MM.1S (cell line): ENCODE measurements at regions not wholly inside any gene's neighbourhood (a gene's known extent, or its start where the extent isn't known, plus 50 kb on each side); places are given as distances from the start of the nearest gene placed in this dataset.

ENCODE experiments used
- DNase-seq: peaks from one replicate; pipeline ENCODE4 v3.0.0-alpha.2; 2015
- H2AFZ ChIP-seq: fragments of 300-600 bp; sonication (generic); 2 replicates; pipeline ENCODE4 v1.6.0; 2016; ENCODE audit warnings: antibody characterized with exemption, low read length
- H3F3A ChIP-seq: fragments of 300-600 bp; sonication (generic); 2 replicates; pipeline ENCODE4 v1.6.1; 2016; ENCODE audit warnings: mild to moderate bottlenecking, antibody characterized with exemption, low read length, moderate library complexity, mixed read lengths; ENCODE audit not compliant: insufficient read depth
- H3K27ac ChIP-seq: fragments of 300-600 bp; sonication (generic); 2 replicates; pipeline ENCODE4 v1.5.1; 2016; ENCODE audit warnings: mild to moderate bottlenecking, low read length
- H3K27me3 ChIP-seq: fragments of 300-600 bp; sonication (generic); replicated peaks from 2 replicates; pipeline ENCODE4 v1.6.0; 2016; ENCODE audit warnings: low read length; ENCODE audit not compliant: insufficient read depth
- H3K36me3 ChIP-seq: fragments of 300-600 bp; sonication (generic); replicated peaks from 2 replicates; pipeline ENCODE4 v1.6.1; 2016; ENCODE audit warnings: mild to moderate bottlenecking, low read length, mixed read lengths; ENCODE audit not compliant: insufficient read depth
- H3K4me1 ChIP-seq: fragments of 300-600 bp; sonication (generic); 2 replicates; pipeline ENCODE4 v1.6.1; 2016; ENCODE audit warnings: low read length, mixed read lengths
- H3K4me2 ChIP-seq: fragments of 300-600 bp; sonication (generic); 2 replicates; pipeline ENCODE4 v1.6.0; 2016; ENCODE audit warnings: low read depth, low read length
- H3K4me3 ChIP-seq: fragments of 300-600 bp; sonication (generic); 2 replicates; pipeline ENCODE4 v1.5.1; 2016; ENCODE audit warnings: low read length, mixed read lengths
- H3K79me2 ChIP-seq: fragments of 300-600 bp; sonication (generic); 2 replicates; pipeline ENCODE4 v1.6.1; 2016; ENCODE audit warnings: mixed run types, low read length, mixed read lengths
- H3K9ac ChIP-seq: fragments of 300-600 bp; sonication (generic); 2 replicates; pipeline ENCODE4 v1.6.1; 2016; ENCODE audit warnings: low read length, mixed read lengths
- H3K9me2 ChIP-seq: fragments of 300-600 bp; sonication (generic); replicated peaks from 2 replicates; pipeline ENCODE4 v1.6.1; 2016; ENCODE audit warnings: mild to moderate bottlenecking, low read length, mixed read lengths; ENCODE audit not compliant: insufficient read depth
- H3K9me3 ChIP-seq: fragments of 300-600 bp; sonication (generic); replicated peaks from 2 replicates; pipeline ENCODE4 v1.6.1; 2016; ENCODE audit warnings: mild to moderate bottlenecking, low read length, mixed read lengths; ENCODE audit not compliant: insufficient read depth
- H4K20me1 ChIP-seq: fragments of 300-600 bp; sonication (generic); 2 replicates; pipeline ENCODE4 v1.6.1; 2016; ENCODE audit warnings: mild to moderate bottlenecking, low read length, moderate library complexity, mixed read lengths; ENCODE audit not compliant: insufficient read depth
- EZH2 ChIP-seq: fragments of 300-600 bp; sonication (generic); optimal IDR thresholded peaks from 2 replicates; pipeline ENCODE3; 2017; ENCODE audit warnings: low read depth, mild to moderate bottlenecking, antibody characterized with exemption, low read length, mixed read lengths
- EZH2phosphoT487 ChIP-seq: fragments of 300-600 bp; sonication (generic); IDR thresholded peaks from 2 replicates; pipeline ENCODE4 v1.6.1; 2018; ENCODE audit warnings: antibody characterized with exemption, low read length
- TF ChIP-seq, protein P1 (sequence below): fragments of 300-600 bp; sonication (generic); IDR thresholded peaks from 2 replicates; pipeline ENCODE4 v1.5.1; 2016; ENCODE audit warnings: antibody characterized with exemption, low read length, mixed read lengths

- no peak for TF ChIP-seq EZH2phosphoT487
- no peak for TF ChIP-seq EZH2
- TF ChIP-seq, protein P1, sequence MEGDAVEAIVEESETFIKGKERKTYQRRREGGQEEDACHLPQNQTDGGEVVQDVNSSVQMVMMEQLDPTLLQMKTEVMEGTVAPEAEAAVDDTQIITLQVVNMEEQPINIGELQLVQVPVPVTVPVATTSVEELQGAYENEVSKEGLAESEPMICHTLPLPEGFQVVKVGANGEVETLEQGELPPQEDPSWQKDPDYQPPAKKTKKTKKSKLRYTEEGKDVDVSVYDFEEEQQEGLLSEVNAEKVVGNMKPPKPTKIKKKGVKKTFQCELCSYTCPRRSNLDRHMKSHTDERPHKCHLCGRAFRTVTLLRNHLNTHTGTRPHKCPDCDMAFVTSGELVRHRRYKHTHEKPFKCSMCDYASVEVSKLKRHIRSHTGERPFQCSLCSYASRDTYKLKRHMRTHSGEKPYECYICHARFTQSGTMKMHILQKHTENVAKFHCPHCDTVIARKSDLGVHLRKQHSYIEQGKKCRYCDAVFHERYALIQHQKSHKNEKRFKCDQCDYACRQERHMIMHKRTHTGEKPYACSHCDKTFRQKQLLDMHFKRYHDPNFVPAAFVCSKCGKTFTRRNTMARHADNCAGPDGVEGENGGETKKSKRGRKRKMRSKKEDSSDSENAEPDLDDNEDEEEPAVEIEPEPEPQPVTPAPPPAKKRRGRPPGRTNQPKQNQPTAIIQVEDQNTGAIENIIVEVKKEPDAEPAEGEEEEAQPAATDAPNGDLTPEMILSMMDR: no peak
- no peak overlapping the region for H3K9ac ChIP-seq
- no peak overlapping the region for H3K27ac ChIP-seq
- H3K79me2 ChIP-seq: no peaks in the 10 kb centered on the region
- H2AFZ ChIP-seq: no peak overlapping the region
- H3K9me3 ChIP-seq: no peaks in the 10 kb centered on the region
- no peaks in the 10 kb centered on the region for H3K4me1 ChIP-seq
- no peaks in the 10 kb centered on the region for H4K20me1 ChIP-seq
- H3K27me3 ChIP-seq: no peaks in the 10 kb centered on the region
- H3K9me2 ChIP-seq: no peaks in the 10 kb centered on the region
- H3K4me2 ChIP-seq: no peak overlapping the region
- no peaks in the 10 kb centered on the region for H3K36me3 ChIP-seq
- H3K4me3 ChIP-seq: no peak overlapping the region
- no peak for DNase-seq
- no peaks in the 10 kb centered on the region for H3F3A ChIP-seq
These were observed 367.3 kb upstream of the SALL3 start for GRCh38 chr18:78612318-78612717.

DNA sequence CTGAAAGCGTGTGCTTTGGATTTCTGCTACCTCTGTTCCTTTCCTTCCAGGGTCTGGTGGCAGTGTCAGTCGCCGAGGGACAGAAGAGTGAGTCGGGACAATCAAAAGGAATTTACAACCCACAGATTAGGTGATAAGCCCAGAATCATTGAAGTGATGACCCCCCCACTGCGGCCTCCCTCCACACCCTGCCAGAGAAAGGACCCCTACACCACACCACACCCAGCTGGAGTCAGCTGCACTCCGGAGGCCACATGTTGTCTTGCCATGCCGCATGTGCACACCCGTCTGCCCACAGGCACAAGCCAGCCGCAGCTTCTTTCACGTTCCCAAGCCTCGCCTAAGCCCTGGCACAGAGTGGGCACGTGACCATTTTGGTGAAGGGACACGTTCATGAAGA is 366.8 kb upstream of the SALL3 start:
- Histone ChIP-seq H3K79me2 (no peaks in the 10 kb centered on the region), H3K27me3 (no peaks in the 10 kb centered on the region), H4K20me1 (no peaks in the 10 kb centered on the region), H3K4me2 (no peak overlapping the region), H3K4me1 (no peaks in the 10 kb centered on the region), H3K9me2 (no peaks in the 10 kb centered on the region), H3K9ac (no peak overlapping the region), H3K4me3 (no peak overlapping the region), H2AFZ (no peak overlapping the region), H3F3A (no peaks in the 10 kb centered on the region), H3K9me3 (no peaks in the 10 kb centered on the region), H3K36me3 (no peaks in the 10 kb centered on the region), H3K27ac (no peak overlapping the region)
- TF ChIP-seq, protein P1: no peak
- no peak for TF ChIP-seq EZH2phosphoT487
- TF ChIP-seq EZH2: no peak
- no peak for DNase-seq

- Histone ChIP-seq H3K4me3 (no peak overlapping the region), H3K27ac (no peak overlapping the region), H3K36me3 (no peaks in the 10 kb centered on the region), H3K9me2 (no peaks in the 10 kb centered on the region), H3K9ac (no peak overlapping the region), H3F3A (no peaks in the 10 kb centered on the region), H3K4me2 (no peak overlapping the region), H3K27me3 (no peaks in the 10 kb centered on the region), H4K20me1 (no peaks in the 10 kb centered on the region), H3K4me1 (no peaks in the 10 kb centered on the region), H2AFZ (no peak overlapping the region), H3K9me3 (no peaks in the 10 kb centered on the region), H3K79me2 (no peaks in the 10 kb centered on the region)
- DNase-seq: no peak
- TF ChIP-seq EZH2: no peak
- TF ChIP-seq, protein P1: no peak
- no peak for TF ChIP-seq EZH2phosphoT487
These were observed 360.9 kb upstream of the SALL3 start for GRCh38 chr18:78618726-78619125.
